OCI-LY3 (cell line): ENCODE measurements at regions not wholly inside any gene's neighbourhood (a gene's known extent, or its start where the extent isn't known, plus 50 kb on each side); places are given as distances from the start of the nearest gene placed in this dataset.

Source experiments
- H2AFZ ChIP-seq: fragments of 200-600, 300-600 bp; shearing (Covaris generic); 2 replicates; pipeline ENCODE4 v1.6.0; 2014; ENCODE audit warnings: antibody characterized with exemption, low read depth, low read length
- H3K27ac ChIP-seq: fragments of 200-600, 300-600 bp; sonication (generic); 2 replicates; pipeline ENCODE4 v1.5.1; 2014; ENCODE audit warnings: mild to moderate bottlenecking, low read length, moderate library complexity, mixed read lengths
- H3K27me3 ChIP-seq: fragments of 200-600, 300-600 bp; sonication (generic); 2 replicates; pipeline ENCODE4 v1.6.1; 2014; ENCODE audit warnings: low read depth, low read length, mixed read lengths
- H3K36me3 ChIP-seq: fragments of 200-600, 300-600 bp; sonication (generic); replicated peaks from 2 replicates; pipeline ENCODE3; 2014; ENCODE audit warnings: low read depth, low read length, mixed read lengths
- H3K4me1 ChIP-seq: fragments of 300-600, 200-600 bp; sonication (generic); 2 replicates; pipeline ENCODE4 v1.6.1; 2014; ENCODE audit warnings: low read length, mixed read lengths
- H3K4me2 ChIP-seq: fragments of 200-600, 300-600 bp; sonication (generic); 2 replicates; pipeline ENCODE4 v1.6.1; 2014; ENCODE audit warnings: low read length, mixed read lengths
- H3K4me3 ChIP-seq: fragments of 300-600, 200-600 bp; sonication (generic); 2 replicates; pipeline ENCODE4 v1.5.1; 2014; ENCODE audit warnings: antibody characterized with exemption, mild to moderate bottlenecking, low read length, moderate library complexity
- H3K79me2 ChIP-seq: fragments of 300-600, 200-600 bp; shearing (Covaris generic); 2 replicates; pipeline ENCODE4 v1.6.1; 2014; ENCODE audit warnings: mild to moderate bottlenecking, low read length, mixed read lengths
- H3K9ac ChIP-seq: fragments of 300-600, 200-600 bp; shearing (Covaris generic); 2 replicates; pipeline ENCODE4 v1.6.0; 2014; ENCODE audit warnings: mild to moderate bottlenecking, low read length, moderate library complexity
- H3K9me3 ChIP-seq: fragments of 200-600, 300-600 bp; shearing (Covaris generic); 2 replicates; pipeline ENCODE4 v1.6.1; 2014; ENCODE audit warnings: low read length, mixed read lengths; ENCODE audit not compliant: insufficient read depth
- H4K20me1 ChIP-seq: fragments of 200-600, 300-600 bp; sonication (generic); 2 replicates; pipeline ENCODE4 v1.6.1; 2016; ENCODE audit warnings: low read length, mixed read lengths; ENCODE audit not compliant: insufficient read depth
- EZH2phosphoT487 ChIP-seq: fragments of 200-600 bp; shearing (Covaris generic); IDR thresholded peaks from 2 replicates; pipeline ENCODE4 v1.6.1; 2018; ENCODE audit warnings: antibody characterized with exemption, mixed run types, low read depth
- TF ChIP-seq, protein P1 (sequence below): fragments of 200-600, 300-600 bp; sonication (generic); IDR thresholded peaks from 2 replicates; pipeline ENCODE4 v1.5.1; 2014; ENCODE audit warnings: antibody characterized with exemption, low read length, low read depth

DNA sequence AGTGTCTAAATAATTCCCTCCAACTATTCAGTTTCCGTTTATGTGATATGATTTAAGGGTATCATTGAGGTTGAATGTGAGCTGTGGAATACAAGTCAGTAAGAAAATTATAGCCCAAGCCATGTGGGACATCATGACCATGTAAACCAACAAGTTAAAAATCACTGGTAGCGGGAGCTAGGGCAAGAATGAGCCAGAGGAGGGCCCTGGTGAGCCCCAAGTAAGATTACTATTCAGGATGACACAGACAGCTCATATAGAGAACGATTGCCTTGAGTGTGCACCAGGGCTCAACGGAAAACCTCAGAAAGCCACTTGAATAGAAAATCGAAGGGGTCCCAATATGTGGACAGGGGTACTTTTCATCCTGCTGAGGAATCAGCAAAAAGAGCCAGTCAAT, 87.8 kb upstream of the RBMS1 start:
- Histone ChIP-seq H3K27ac (no peak overlapping the region), H3K4me2 (no peak overlapping the region), H2AFZ (no peak overlapping the region), H3K9ac (no peak overlapping the region), H4K20me1 (no peaks in the 10 kb centered on the region), H3K27me3 (no peaks in the 10 kb centered on the region), H3K9me3 (no peaks in the 10 kb centered on the region), H3K36me3 (no peaks in the 10 kb centered on the region), H3K4me1 (no peaks in the 10 kb centered on the region), H3K4me3 (no peak overlapping the region), H3K79me2 (no peaks in the 10 kb centered on the region)
- no peak for TF ChIP-seq EZH2phosphoT487
- TF ChIP-seq, protein P1, sequence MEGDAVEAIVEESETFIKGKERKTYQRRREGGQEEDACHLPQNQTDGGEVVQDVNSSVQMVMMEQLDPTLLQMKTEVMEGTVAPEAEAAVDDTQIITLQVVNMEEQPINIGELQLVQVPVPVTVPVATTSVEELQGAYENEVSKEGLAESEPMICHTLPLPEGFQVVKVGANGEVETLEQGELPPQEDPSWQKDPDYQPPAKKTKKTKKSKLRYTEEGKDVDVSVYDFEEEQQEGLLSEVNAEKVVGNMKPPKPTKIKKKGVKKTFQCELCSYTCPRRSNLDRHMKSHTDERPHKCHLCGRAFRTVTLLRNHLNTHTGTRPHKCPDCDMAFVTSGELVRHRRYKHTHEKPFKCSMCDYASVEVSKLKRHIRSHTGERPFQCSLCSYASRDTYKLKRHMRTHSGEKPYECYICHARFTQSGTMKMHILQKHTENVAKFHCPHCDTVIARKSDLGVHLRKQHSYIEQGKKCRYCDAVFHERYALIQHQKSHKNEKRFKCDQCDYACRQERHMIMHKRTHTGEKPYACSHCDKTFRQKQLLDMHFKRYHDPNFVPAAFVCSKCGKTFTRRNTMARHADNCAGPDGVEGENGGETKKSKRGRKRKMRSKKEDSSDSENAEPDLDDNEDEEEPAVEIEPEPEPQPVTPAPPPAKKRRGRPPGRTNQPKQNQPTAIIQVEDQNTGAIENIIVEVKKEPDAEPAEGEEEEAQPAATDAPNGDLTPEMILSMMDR = no peak

DNA sequence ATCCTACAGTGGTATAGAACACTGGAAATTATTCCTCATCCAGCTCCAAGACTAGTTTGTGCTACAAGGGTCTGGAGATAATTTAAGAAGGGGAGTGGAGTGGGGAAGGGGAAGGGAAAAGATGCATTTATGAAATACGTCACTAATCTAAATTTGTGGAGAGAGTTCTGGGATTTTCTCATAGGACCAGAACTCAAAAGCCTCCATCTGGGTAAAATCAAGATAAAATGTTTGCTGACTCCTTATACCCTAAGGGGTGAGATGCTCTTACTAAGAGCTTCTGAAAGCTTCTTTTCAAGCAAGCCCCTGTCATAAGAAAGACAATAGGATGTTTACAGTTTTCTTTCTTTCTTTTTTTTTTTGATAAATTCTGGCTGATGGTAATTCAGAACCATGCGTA, 88.5 kb upstream of the RBMS1 start:
- H3K4me2 ChIP-seq = no peak overlapping the region
- no peak overlapping the region for H3K9ac ChIP-seq
- H3K36me3 ChIP-seq = no peaks in the 10 kb centered on the region
- no peaks in the 10 kb centered on the region for H3K4me1 ChIP-seq
- TF ChIP-seq, protein P1 = no peak
- TF ChIP-seq EZH2phosphoT487 = no peak
- H3K79me2 ChIP-seq = no peaks in the 10 kb centered on the region
- H3K4me3 ChIP-seq = no peak overlapping the region
- no peak overlapping the region for H3K27ac ChIP-seq
- no peaks in the 10 kb centered on the region for H3K27me3 ChIP-seq
- no peak overlapping the region for H2AFZ ChIP-seq
- no peaks in the 10 kb centered on the region for H4K20me1 ChIP-seq
- H3K9me3 ChIP-seq = no peaks in the 10 kb centered on the region

DNA sequence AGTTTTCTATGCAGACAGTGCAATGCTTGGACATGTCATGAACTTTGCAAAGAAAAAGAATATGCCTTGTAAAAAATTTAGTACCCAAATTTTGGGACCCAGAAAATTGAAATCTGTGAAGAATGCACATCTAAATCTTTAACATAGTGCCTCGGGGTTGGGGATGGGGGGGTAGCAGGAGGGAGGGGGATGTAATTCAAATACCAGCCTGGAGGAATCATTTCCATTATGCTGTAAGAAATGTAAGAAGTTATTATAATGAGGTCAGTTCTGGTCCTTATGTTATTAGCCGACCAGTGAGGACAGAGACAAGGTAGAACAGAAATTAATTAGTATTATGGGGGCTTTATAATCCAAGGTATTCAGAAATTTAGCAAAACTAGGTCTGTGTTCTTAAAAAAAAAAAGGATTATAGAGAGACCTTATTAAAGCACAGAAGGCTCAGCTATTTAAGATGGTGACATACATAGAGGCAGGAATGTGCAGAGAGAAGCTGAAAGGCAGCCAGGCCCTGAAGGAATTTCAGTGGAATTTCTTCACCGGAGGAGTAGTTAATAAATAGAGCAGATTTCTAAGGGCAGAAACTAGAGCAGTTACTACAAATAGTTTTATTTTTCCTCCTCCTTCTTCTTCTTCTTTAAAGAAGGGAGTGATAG, 89.0 kb upstream of the RBMS1 start:
- Histone ChIP-seq H3K9ac (no peak overlapping the region), H3K36me3 (no peaks in the 10 kb centered on the region), H3K4me2 (no peak overlapping the region), H3K79me2 (no peaks in the 10 kb centered on the region), H3K27me3 (no peaks in the 10 kb centered on the region), H3K4me3 (no peak overlapping the region), H4K20me1 (no peaks in the 10 kb centered on the region), H3K9me3 (no peaks in the 10 kb centered on the region), H3K4me1 (no peaks in the 10 kb centered on the region), H3K27ac (no peak overlapping the region), H2AFZ (no peak overlapping the region)
- TF ChIP-seq, protein P1 = no peak
- TF ChIP-seq EZH2phosphoT487 = no peak

DNA sequence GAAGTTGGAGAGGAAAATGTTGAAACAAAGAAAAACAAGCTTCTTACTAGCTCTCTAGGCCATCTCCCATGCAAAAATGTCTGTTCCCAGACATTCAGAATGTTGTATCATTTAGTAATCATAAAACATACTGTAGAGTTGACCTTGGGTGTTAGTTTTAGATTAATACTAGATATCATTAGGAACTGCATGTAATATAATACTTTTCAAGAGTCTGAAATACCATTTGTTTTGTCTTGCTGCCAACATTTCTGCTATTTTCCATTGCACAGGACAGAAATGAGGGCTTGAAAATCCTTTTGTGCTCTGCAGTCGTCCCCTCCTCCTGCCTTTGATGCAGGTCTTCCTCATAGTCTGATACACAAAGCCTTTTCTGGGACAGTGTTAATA, 89.5 kb upstream of the RBMS1 start:
- no peaks in the 10 kb centered on the region for H4K20me1 ChIP-seq
- no peaks in the 10 kb centered on the region for H3K27me3 ChIP-seq
- TF ChIP-seq, protein P1 = no peak
- TF ChIP-seq EZH2phosphoT487 = no peak
- H3K36me3 ChIP-seq = no peaks in the 10 kb centered on the region
- no peak overlapping the region for H3K9ac ChIP-seq
- no peak overlapping the region for H3K4me3 ChIP-seq
- H3K27ac ChIP-seq = no peak overlapping the region
- no peaks in the 10 kb centered on the region for H3K9me3 ChIP-seq
- no peaks in the 10 kb centered on the region for H3K4me1 ChIP-seq
- H3K4me2 ChIP-seq = no peak overlapping the region
- H2AFZ ChIP-seq = no peak overlapping the region
- no peaks in the 10 kb centered on the region for H3K79me2 ChIP-seq
